HG03469 (cell line): ENCODE measurements at regions not wholly inside any gene's neighbourhood (a gene's known extent, or its start where the extent isn't known, plus 50 kb on each side); places are given as distances from the start of the nearest gene placed in this dataset.
A peak's percentile ranks its signal among the peaks of the same experiment; 100 is the strongest.

Source experiments
- ATAC-seq: cut with Tn5 transposase; IDR thresholded peaks from one replicate; pipeline ENCODE4 v1.9.1; 2021; ENCODE audit warnings: mild to moderate bottlenecking, moderate library complexity, moderate number of reproducible peaks; ENCODE audit not compliant: unreplicated experiment

GRCh38 chr18:72368308-72368707, 175.8 kb downstream of the CBLN2 start:
- ATAC-seq, result no peak

- ATAC-seq, result no peak
These were observed 183.5 kb downstream of the CBLN2 start for GRCh38 chr18:72360634-72361033.

GRCh38 chr18:72342933-72343332, 201.2 kb downstream of the CBLN2 start:
- no peak for ATAC-seq

- no peak for ATAC-seq
These were observed 204.2 kb downstream of the CBLN2 start for GRCh38 chr18:72339976-72340375.

GRCh38 chr18:72336786-72337185, 207.4 kb downstream of the CBLN2 start:
- ATAC-seq, result no peak

GRCh38 chr18:72329533-72329932, 214.6 kb downstream of the CBLN2 start:
- no peak for ATAC-seq

- ATAC-seq, result no peak
These were observed 218.8 kb downstream of the CBLN2 start for GRCh38 chr18:72325307-72325706.

- ATAC-seq, result no peak
These were observed 219.5 kb downstream of the CBLN2 start for GRCh38 chr18:72324677-72325076.

GRCh38 chr18:72316497-72316896, 227.6 kb downstream of the CBLN2 start:
- no peak for ATAC-seq

- no peak for ATAC-seq
These were observed 260.8 kb downstream of the CBLN2 start for GRCh38 chr18:72283148-72283925.

GRCh38 chr18:72273025-72273424, 271.1 kb downstream of the CBLN2 start:
- ATAC-seq, result no peak

- no peak for ATAC-seq
These were observed 282.6 kb downstream of the CBLN2 start for GRCh38 chr18:72261590-72261989.

- ATAC-seq, result no peak
These were observed 298.1 kb downstream of the CBLN2 start for GRCh38 chr18:72246076-72246475.

GRCh38 chr18:72235422-72235821, 308.7 kb downstream of the CBLN2 start:
- ATAC-seq, result no peak

- no peak for ATAC-seq
These were observed 311.0 kb downstream of the CBLN2 start for GRCh38 chr18:72233106-72233505.

- no peak for ATAC-seq
These were observed 311.5 kb downstream of the CBLN2 start for GRCh38 chr18:72232644-72233043.

GRCh38 chr18:72225958-72226357, 318.2 kb downstream of the CBLN2 start:
- no peak for ATAC-seq

GRCh38 chr18:72223733-72224132, 320.4 kb downstream of the CBLN2 start:
- no peak for ATAC-seq

- ATAC-seq, result no peak
These were observed 335.0 kb downstream of the CBLN2 start for GRCh38 chr18:72208920-72209676.

GRCh38 chr18:72207280-72207679, 336.9 kb downstream of the CBLN2 start:
- ATAC-seq, result no peak

- ATAC-seq, result no peak
These were observed 337.3 kb downstream of the CBLN2 start for GRCh38 chr18:72206814-72207213.

GRCh38 chr18:72201032-72201431, 343.1 kb downstream of the CBLN2 start:
- ATAC-seq, result peak; percentile 63
